DOHH2 (cell line): ENCODE measurements at regions not wholly inside any gene's neighbourhood (a gene's known extent, or its start where the extent isn't known, plus 50 kb on each side); places are given as distances from the start of the nearest gene placed in this dataset.

Experiments
- EZH2phosphoT487 ChIP-seq: fragments of 200-600 bp; sonication (generic); IDR thresholded peaks from 2 replicates; pipeline ENCODE4 v1.6.1; 2017; ENCODE audit warnings: borderline replicate concordance, mild to moderate bottlenecking, antibody characterized with exemption, low read length, moderate library complexity, mixed read lengths
- TF ChIP-seq, protein P1 (sequence below): fragments of 200-600 bp; sonication (generic); IDR thresholded peaks from one replicate; pipeline ENCODE4 v1.5.1; 2014; ENCODE audit warnings: antibody characterized with exemption, mild to moderate bottlenecking, low read depth, low read length; ENCODE audit not compliant: poor library complexity, severe bottlenecking

DNA sequence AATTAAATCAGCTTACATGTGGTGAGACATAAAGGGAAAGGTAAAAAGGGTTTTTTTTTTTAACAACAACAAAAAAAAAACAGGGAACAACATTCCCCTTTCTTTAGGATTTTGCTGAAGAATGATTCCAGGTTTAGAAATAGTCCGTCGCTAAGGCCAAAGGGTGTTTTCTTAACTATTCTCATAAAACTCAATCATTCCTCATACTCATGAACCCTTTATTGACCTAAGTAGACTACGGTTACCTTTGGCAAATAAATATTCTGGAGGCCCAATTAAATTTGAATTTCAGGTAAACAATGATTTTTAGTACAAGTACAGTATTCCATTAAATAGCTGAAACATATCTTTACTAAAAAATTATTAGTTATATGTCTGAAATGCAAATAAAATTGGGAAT lies 55.6 kb upstream of the CCNG1 start:
- TF ChIP-seq, protein P1, sequence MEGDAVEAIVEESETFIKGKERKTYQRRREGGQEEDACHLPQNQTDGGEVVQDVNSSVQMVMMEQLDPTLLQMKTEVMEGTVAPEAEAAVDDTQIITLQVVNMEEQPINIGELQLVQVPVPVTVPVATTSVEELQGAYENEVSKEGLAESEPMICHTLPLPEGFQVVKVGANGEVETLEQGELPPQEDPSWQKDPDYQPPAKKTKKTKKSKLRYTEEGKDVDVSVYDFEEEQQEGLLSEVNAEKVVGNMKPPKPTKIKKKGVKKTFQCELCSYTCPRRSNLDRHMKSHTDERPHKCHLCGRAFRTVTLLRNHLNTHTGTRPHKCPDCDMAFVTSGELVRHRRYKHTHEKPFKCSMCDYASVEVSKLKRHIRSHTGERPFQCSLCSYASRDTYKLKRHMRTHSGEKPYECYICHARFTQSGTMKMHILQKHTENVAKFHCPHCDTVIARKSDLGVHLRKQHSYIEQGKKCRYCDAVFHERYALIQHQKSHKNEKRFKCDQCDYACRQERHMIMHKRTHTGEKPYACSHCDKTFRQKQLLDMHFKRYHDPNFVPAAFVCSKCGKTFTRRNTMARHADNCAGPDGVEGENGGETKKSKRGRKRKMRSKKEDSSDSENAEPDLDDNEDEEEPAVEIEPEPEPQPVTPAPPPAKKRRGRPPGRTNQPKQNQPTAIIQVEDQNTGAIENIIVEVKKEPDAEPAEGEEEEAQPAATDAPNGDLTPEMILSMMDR = no peak
- TF ChIP-seq EZH2phosphoT487 = no peak
